ENCODE measurements at regions not wholly inside any gene's neighbourhood (a gene's known extent, or its start where the extent isn't known, plus 50 kb on each side); places are given as distances from the start of the nearest gene placed in this dataset.

GRCh38 chr16:51439271-51439670 lies 288.2 kb upstream of the SALL1 start:
- TF ChIP-seq, protein P1, sequence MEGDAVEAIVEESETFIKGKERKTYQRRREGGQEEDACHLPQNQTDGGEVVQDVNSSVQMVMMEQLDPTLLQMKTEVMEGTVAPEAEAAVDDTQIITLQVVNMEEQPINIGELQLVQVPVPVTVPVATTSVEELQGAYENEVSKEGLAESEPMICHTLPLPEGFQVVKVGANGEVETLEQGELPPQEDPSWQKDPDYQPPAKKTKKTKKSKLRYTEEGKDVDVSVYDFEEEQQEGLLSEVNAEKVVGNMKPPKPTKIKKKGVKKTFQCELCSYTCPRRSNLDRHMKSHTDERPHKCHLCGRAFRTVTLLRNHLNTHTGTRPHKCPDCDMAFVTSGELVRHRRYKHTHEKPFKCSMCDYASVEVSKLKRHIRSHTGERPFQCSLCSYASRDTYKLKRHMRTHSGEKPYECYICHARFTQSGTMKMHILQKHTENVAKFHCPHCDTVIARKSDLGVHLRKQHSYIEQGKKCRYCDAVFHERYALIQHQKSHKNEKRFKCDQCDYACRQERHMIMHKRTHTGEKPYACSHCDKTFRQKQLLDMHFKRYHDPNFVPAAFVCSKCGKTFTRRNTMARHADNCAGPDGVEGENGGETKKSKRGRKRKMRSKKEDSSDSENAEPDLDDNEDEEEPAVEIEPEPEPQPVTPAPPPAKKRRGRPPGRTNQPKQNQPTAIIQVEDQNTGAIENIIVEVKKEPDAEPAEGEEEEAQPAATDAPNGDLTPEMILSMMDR (IDR thresholded peaks at IDR 0.05), result no peak
- no peak for TF ChIP-seq POLR2A (IDR thresholded peaks at IDR 0.05)
- no peak for TF ChIP-seq POLR2AphosphoS5 (IDR thresholded peaks at IDR 0.05)

All from breast epithelium (tissue), 3 donors.